Ecto neural progenitor cell (in vitro differentiated cells): ENCODE measurements at regions not wholly inside any gene's neighbourhood (a gene's known extent, or its start where the extent isn't known, plus 50 kb on each side); places are given as distances from the start of the nearest gene placed in this dataset.
"Not testable (repeated sequence)": the region's sequence is repeated elsewhere in the genome, so short reads cannot be mapped to it uniquely, and the experiment has no call there.

ENCODE experiments used
- DNase-seq: peaks from one replicate; pipeline ENCODE4 v3.0.0-alpha.2; 2018; ENCODE audit warnings: low spot score

DNA sequence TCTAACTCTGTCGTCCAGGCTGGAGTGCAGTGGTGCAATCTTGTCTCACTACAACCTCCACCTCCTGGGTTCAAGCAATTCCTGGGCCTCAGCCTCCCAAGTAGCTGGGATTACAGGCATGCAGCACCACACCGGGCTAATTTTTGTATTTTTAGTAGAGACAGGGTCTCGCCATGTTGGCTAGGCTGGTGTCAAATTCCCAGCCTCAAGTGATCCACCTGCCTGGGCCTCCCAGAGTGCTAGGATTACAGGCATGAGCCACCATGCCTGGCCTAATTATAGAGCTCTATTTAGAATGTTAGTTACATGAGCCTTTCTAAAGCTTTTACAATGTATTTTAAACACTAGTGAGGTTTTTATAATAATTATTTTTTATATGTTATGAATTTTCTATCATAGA lies 1346.4 kb downstream of the TECRL start:
- not testable (repeated sequence) for DNase-seq

DNA sequence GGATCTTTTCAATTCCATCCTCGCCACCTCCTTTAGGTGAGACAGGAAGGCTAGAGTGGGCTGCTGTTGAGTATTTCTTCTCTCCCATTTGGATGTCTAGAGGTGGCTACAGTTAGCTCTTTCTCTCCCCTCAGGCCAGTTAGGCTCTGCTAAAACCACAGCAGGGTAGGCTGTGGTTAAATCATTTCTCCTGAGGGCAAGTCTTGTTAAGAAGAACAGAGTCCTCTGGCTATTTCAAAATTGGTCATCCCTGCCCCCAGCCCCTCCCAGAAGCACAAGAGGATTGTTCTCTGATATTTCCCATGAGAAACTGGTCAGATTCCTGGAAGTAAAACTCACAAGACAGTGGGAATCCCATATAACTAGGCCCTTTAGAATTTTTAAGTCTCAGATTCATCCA lies 1359.5 kb downstream of the TECRL start:
- DNase-seq = no peak

DNA sequence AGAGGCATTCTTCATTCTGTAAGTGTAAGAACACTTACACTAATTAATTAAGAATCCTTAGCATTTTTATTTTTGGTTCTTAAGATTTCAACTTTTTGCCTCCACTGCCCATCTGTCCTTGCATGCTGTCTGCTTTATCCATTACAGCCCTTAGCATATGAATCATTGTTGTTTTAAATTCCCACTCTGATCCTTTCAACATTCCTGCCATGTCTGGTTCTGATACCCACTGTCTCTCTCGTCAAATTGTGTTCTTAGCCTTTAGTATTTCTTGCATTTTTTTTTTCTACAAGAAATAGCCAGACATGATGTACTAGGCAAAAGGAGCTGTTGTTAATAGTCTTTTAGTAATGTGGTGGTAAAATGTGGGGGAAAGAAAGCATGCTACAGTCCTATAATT lies 1360.0 kb downstream of the TECRL start:
- DNase-seq = no peak

DNA sequence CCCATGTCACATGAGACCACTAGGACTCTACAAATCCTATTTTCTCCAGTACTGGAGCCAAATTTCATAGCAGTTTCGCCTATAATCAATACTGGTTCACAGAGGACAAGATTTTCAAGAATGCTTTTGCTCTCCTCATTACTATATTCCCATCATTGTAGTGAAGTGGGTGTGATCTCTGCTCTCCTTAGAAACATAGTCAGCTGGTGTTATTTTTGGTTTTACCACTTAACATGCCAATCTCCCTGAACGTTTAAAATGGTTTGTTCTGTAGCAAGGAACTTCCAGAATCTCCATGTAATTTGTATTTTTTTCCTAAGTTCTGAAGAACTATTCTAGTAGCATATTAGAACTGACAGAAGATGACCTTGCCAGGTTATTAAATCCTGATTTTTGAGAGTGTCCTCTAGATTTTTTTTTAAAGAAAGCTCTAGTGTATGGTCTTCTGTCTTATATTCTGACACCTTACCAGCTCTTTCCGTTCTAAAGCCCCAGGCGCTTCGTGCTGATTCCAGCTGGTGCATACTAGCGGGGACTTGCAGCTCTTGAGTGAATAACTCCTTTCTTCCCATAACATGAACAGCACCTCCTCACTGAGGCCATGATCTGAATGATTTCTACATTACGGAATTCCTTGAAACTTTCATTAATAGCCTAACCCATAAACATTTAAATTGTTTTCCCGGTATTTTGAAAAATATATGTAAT lies 1372.9 kb downstream of the TECRL start:
- DNase-seq = no peak

DNA sequence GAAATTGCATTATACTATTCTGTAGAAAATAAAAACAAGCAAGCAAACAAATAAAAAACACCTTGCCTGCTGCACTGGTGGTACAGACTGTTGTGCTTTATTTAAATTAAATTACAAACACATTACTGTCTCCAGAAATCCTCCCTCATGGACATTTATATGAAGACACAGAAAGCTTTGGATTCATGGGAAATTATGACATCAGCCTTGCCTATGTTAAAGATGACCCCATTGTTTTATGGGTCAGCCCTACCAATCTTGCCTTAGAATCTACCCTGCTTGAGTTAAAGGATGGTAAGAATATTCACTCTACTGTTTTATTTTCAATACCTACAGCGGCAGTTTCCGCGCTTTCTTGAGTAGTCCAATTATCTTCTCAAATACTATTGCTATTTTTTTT lies 1379.9 kb downstream of the TECRL start:
- DNase-seq = no peak

DNA sequence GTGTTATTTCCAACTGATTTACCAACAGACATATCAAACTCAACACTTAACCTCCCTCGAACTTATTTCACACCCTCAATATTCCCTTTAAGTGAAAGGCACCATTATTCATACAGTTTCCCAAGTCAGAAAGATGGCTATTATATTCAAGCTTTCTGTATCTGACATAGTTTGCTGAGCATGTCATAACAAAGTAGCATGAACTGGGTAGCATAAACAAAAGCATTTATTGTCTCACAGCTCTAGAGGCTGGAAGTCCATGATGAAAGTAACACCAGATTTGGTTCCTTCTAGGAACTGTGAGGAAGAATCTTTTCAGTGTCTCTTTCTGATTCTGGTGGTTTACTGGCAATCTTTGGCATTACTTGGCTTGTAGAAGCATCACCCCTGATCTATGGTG lies 1388.6 kb downstream of the TECRL start:
- DNase-seq = no peak

DNA sequence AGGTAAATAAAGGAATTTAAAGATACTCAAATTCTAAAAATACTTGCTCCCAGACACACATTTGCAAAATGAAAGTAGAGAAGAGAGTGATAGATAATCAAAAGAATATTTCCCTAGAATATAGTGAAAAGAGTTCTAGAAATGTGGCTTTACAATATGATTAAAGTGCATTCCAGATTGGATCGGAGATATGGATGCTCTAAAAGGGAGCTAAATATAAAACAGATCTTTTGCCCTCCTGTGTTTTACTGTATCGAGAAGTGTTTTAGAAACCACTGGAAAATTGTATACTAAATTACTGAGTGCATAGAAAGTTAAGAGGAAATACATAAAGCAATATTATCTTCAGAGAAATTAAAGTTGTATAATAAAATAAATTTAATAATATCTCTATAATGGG lies 1392.0 kb downstream of the TECRL start:
- DNase-seq = no peak

DNA sequence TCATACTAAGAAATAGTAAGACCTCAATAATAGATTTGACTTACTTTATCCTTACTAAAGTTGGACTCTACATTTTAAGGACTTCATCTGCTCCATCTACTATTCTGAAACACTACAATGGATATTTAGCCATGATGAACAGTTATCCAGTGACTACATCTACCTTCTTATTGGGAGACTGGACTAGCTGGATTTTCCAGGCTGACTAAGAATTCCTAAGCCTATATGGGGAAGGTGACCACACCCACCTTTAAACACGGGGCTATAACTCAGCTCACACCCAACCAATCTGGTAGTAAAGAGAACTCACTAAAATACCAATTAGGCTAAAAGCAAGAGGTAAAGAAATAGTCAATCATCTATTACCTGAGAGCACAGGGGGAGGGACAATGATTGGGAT lies 1438.4 kb downstream of the TECRL start:
- DNase-seq = no peak

DNA sequence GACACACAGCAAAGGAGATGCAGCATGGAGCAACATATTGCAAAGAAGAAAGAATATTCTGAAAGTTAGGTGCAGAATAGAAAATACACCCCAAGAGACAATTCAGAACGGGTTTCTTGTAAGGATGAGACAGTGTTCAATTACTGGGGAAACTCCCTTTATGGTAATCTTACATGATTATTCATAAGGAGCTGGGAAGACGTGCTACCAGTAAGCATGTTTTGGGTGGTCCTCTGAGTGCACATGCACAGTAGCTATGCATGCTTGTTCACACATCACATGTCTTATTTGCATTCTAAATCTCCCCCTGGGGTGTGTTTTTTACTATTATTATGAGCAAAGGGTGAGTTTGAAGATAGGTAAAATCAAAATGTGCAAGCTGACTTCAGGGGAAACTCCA lies 1448.8 kb downstream of the TECRL start:
- DNase-seq = no peak

DNA sequence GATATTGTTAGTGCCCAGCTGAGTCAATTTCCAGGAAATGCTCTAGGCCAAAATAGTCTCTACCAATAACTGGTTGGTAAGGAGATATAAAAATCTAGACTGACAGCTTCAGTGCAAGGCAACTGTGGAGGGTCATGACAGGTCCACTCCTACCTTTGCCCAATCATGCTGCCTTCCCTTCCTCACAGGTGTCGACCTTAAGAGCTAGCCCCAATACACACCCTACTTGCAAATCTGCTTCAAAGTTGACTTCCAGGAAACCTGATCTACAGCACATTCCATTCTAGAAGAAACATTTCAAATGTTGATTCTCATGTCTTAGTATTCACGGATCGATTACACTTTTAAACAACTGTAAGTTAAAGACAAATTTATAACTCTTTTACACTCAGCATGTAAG lies 1455.5 kb downstream of the TECRL start:
- no peak for DNase-seq

DNA sequence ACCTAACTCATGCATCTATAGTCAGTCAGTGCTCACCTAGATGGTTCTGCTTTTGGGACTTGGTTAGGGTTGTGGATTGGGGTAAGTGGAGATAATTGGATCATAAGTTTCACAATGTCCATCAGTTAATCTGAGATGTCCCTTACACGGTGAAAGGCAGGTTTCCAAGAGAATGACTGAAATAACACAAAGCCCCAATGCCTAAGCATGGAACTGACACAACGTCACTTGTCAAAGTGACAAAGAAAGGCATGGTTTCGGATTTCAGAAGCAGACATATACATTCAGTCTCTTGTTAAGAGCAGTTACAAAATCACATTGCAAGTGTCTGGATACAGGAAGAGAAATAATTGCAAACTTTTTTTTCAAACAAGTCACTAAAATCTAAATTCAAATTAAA lies 1456.9 kb downstream of the TECRL start:
- DNase-seq = no peak

DNA sequence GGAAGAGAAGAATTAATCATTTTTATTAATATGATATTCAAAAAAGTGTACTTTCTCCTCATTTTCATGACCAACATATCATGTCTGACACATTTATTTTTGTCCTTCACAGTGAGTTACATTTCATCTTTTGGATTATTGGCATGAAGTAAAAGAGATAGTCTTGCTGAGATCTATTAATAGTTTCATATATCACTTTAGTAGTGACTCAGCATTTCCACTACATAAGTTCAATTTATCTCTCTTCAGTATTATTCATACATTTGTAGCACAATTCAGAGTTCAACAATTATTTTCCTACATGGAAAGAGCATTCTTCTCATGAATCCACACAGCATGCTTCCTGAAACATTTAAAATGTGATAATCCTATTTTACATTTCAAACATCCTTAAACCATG lies 1461.1 kb downstream of the TECRL start:
- no peak for DNase-seq

DNA sequence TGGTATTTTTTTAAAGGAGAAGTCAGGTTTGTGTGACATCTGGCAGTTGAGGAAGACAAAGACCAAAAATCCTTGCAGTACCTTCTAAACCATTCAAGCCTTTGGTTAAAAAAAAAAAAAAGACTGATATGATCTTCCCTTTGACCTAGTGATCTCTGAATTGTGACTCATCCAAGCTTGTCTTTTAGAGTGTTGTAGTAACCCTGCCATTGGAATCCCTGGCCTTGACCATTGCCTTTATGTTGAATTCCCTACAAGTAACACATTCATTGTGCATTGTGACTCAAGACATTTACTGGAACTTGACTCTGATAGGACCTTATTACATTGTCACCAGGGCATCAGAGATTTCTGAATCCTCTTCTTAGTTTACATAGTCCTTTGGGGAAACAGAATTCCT lies 1469.0 kb downstream of the TECRL start:
- DNase-seq = no peak

DNA sequence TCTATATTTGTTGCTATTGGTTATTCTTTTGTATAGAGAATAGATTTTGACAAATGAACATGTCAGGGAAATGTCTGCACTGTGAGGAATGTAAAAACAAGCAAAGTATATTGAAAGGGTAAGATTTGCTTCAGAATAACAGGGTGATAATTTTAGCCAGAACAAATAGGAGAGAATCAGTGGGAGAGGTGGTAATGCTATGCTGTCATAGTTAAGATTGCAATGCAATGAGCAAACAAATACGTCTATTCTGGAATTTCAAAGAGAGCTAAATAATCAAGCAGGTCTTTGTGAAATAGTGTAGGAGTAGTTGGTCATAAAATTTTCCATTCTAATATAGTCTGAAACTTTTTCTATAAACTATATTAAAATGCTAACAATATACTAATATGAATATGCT lies 1478.4 kb downstream of the TECRL start:
- DNase-seq = no peak

DNA sequence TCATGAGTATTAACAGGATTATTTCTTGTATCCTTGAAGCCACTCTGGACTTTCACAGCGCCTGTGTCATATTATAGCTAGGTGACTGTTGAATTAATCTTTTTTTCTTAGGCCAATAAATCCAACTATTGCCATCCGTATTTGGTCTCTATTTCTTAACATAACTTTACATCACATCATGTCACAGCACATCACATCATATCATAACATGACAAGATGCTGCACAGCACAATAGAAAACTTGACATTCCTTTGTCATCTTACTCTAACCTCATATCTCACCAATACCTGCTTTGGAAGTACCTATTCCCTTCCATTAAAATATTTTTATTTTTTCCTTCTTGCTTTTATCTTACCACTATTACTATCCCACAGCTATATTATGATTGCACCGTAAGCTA lies 1480.8 kb downstream of the TECRL start:
- DNase-seq = no peak

DNA sequence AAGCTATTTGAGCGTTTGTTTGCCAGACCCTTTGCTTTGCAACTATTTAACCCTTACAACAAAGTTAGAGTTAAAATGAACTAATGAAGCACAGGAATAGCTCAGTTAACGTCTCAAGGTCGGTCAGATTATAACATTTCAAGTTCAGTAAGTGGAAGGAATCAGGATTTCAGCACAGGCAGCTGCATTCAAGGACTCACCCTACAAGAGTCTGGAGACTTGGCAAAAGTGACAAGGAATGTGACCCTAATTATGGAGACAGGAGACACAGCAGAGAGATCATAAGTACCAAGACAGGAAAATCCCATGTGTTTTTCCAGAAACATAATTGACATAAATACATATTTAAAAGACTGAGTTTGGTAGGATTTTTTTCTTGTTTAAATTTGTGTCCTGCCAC lies 1481.7 kb downstream of the TECRL start:
- no peak for DNase-seq

DNA sequence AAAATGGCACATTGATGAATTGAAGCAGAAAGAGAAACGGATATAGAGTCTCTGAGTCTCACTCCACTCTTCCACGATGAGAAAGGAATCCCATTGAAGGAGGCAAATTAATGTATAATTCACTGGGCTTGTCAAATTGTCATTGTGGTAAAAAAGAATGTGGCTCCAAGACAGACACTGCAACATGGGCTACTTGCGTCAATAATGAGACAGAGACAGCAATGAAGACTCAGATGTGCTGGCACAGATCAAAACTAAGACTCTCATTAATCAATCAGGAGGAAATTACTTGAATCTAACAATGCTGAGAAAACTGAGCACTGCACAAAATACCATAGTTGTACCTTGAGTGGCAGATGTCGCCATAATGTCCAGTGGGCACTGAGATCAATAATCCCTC lies 1485.5 kb downstream of the TECRL start:
- no peak for DNase-seq

DNA sequence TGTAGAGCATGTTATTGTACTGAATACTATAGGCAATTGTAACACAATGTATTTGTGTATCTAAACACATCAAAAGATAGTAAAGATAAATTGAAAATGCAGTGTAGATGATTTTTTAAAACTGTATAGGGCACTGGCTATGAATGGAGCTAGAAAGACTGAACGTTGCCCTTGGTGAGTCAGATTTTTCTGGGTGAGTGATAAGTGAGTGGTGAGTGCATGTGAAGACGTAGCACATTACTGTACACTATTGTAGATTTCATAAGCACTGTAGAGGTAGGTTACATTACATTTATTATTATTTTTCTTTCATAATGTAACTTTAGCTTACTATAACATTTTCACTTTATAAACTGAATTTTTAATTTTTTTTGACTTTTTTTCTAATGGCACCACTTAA lies 1491.6 kb downstream of the TECRL start:
- DNase-seq = no peak

DNA sequence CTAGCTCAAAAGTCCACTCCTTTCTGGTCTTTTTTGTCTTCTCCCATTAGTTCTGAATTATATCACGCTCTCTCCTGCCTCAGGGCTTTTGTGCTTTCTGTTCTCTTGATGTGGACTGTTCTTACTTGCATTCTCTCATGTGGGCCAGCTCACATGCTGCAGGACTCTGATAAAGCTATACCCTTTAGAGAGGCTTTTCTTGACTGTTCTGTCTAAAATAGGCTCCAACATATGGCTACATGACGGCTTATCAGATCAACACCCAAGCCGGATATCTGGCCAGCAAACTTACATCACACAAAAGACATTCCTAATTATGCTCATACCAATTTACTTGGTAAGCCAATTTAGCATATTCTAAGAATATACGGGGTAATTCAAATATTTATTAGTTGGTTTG lies 1494.5 kb downstream of the TECRL start:
- no peak for DNase-seq

DNA sequence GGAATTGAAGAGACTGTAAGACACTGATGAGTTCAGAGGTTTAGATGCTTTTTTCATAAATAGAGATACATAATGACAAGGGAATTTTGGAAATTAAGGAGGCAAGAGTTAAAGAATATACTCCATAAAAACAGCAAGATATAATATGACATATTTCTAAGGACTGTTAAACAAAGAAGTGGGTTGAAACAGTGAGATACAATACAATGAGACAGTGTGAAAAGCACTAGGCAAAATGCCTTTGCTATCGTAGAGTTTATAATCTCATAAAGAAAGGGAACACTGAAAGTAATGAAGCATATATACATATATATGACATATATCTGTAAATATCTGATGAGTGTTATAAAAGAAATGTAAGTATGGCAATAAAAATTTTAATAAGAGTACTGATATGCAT lies 1496.2 kb downstream of the TECRL start:
- DNase-seq = no peak

DNA sequence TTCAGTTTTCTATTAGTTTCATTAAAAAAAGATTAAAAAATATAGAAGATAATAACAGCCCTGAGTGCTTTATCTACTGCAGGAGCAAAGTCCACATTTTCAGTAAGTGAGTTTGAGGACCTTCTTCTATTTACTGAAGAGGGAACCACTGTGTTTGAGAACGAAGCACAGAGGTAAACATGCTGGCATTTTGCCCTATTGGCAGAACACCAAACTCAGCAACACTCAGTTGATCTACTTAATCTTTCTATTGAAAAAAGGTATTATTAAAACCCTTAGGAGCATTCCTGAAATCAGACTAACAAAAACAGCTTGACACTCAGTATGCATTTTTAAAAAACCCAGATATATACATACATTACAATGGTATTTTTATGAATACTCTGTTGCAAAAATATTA lies 1496.7 kb downstream of the TECRL start:
- DNase-seq = no peak

DNA sequence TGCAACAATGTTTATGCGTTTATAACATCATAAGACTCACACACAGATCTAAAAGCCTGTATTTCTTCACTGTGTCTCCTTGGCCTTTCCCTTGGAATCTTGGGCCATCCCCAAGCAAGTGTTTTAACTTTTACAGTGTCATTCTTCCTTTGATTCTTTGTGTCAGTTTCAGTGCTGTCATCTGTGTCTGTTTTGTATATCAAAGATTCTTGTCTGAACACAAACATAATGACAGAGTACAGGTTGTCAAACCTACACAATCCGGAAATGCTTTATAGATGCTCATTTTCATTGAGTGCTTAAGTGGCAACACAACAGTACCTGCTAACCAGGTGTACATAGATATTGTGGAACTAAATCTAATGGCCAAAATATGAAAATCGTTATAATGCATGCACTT lies 1500.0 kb downstream of the TECRL start:
- no peak for DNase-seq

DNA sequence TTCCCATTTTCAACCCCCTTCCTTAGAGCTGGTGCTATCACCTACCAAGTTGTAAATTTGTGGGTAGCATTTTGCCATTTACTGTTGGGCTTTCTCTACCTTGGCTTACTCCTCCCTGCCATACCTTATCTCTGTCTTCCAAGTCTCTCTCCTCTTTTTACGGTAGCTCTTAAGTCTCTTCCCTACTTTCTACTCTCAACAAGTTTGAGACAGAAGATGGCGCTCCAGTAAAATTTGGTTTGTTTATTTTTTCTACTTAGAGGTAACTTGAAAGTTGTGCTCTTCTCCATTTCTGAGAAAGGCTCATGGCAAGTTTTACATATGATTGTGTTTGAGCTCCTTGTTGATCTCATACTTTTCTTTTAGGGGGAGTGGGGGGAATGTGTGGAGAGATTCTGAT lies 1508.1 kb downstream of the TECRL start:
- DNase-seq = no peak

DNA sequence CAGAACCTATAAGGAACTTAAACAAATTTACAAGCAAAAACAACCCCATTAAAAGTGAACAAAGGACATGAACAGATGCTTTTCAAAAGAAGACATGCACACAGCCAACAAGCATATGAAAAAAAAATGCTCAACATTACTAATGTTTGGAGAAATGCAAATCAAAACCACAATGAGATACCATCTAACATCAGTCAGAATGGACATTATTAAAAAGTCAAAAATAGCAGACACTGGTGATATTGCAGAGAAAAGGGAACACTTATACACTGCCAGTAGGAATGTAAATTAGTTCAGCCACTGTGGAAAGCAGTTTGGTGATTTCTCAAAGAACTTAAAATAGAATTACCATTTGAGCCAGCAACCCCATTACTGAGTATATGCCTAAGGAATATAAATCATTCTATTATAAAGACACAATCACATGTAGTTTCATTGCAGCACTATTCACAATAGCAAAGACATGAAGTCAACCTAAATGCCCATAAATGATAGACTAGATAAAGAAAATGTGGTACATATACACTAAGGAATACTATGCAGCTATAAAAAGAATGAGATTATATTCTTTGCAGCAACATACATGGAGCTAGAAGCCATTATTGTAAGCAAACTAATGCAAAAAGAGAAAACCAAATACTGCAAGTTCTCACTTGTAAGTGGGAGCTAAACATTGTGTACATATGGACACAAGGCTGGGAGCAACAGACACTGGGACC lies 1509.4 kb downstream of the TECRL start:
- DNase-seq = no peak
